ENCODE measurements at regions not wholly inside any gene's neighbourhood (a gene's known extent, or its start where the extent isn't known, plus 50 kb on each side); places are given as distances from the start of the nearest gene placed in this dataset.

DNA sequence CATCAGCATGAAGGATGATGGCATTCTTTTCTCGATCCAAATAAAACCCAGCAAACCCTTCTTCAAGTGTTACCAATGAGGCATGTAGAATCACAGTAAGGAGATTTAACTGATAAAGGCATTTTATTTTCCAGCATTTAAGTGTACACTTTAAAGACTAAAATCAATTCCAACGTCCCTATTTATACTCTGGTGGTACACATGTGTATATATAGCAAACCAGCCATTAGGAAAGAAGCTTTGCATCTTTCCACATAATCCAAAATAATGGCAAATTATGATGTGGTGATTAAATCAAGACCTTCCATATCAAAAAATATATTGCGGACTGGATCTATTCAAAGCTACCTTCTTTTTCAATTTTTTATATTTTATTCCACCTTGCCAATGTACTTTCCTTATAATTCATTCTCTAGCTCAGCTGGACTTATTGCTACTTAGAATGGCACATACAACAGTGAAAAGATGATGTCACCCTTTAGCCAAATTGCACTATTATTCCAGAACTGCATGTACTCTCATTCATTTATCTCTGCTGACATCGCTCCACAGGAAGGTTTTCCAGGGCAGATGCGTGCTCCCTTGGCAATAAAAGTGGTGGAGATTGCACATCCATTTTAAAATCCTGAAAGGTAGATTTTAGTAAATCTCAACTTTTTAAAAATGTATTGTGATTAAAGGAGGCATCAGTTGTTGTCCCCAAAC is 63.3 kb upstream of the SLC30A5 start:
- DNase-seq (ENCODE audit: low spot score) = no peak

DNA sequence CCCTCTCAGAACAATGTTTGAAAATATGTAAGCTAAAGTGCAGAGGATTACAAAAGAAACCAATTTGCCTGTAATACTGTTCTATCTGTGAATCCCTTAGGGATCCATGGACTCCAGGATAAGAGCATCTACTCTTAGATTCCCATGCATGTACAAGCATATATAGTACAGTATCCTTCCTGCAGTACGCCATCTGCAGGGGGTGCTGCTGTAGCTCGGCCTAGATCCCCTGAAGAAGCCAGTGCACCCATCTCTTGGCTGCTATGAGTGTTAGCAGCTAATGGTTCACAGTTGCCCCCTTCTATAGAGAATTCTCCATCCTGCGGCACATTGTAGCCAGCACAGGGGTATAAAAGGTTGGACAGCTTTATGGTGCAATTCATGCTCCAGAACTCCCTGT is 61.8 kb upstream of the SLC30A5 start:
- no peak for DNase-seq (ENCODE audit: low spot score)

DNA sequence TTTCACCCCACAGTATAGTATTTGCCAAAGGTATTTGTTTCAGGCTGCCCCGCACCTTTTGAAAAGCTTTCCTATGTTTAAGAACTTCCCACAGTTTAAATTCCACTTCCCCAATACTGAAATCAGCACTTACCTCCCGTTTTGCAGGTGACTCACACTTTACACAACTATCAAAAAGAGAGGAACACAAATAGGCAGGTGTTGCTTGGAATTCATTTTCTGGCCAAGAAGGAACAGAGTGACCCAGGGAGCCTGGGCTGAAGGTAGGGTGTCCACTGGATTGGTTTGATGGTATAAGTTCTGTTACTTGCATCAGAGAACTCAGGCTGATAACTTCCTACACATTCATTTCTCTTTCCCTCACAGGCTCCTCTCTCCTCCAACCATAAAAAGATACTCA is 60.1 kb upstream of the SLC30A5 start:
- no peak for DNase-seq (ENCODE audit: low spot score)

DNA sequence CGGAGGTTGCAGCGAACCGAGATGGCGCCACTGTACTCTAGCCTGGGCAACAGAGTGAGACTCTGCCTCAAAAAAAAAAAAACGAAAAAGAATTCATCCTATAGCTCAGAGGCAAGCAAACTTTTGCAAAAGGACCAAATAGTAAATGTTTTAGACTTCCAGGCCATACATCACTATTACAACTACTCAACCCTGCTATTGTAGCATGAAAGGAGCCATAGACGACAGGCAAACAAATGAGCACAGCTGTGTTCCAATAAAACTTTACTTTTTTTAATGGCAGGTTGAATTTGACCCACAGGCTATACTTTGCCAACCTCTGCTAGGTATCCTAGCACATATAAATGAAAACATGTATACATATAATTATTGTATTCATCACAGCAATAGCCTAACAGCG is 58.9 kb upstream of the SLC30A5 start:
- no peak for DNase-seq (ENCODE audit: low spot score)

DNA sequence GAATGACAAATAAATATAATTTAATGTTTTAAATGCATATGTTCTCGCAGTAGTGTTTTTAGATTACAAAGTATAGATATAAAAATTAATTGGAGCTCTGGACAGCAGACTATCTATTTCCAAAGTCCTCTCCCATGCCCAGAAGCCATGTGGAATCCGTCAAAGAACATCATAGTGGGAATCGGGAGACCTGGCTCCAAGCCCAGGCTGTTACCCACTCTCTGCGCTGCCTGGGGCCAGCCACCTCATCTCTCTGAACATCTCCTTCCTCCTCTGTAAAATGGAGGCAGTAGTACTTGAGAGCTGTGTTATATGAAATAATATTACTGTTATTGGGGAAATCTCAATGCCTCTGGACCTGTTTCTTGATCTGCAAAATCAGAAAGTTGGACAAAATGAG is 58.1 kb upstream of the SLC30A5 start:
- no peak for DNase-seq (ENCODE audit: low spot score)

DNA sequence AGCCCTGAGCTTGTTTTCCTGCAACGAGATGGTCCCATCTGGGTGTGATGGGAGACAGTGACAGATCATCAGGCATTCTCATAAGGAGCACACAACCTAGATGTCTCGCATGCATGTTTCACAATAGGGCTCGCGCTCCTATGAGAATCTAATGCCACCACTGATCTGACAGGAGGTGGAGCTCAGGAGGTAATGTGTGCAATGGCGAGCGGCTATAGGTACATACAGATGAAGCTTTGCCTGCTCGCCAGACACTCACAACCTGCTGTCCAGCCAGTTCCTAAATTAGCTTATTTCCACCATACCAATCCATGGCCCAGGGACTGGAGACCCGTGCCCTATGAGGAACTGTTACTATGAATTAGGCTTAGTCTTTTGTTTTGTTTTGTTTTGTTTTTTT is 55.3 kb upstream of the SLC30A5 start:
- DNase-seq (ENCODE audit: low spot score) = no peak

DNA sequence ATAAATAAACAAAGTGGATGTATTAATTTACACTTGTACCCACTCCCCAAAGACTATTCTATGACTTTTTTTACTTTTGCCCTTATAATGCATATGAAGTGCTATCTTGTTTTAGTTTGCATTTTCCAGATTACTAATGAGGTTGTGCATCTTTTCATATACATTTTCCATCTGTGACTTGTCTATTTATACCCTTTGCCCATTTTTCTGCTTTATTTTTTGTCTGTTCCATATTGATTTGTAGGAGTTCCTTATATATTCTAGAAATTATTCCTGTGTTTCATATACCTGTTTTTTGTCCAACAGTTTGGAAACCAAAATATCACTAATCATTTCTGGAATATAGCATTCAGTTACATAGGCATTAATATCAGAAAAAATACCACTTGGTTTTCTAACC is 54.0 kb upstream of the SLC30A5 start:
- no peak for DNase-seq (ENCODE audit: low spot score)

DNA sequence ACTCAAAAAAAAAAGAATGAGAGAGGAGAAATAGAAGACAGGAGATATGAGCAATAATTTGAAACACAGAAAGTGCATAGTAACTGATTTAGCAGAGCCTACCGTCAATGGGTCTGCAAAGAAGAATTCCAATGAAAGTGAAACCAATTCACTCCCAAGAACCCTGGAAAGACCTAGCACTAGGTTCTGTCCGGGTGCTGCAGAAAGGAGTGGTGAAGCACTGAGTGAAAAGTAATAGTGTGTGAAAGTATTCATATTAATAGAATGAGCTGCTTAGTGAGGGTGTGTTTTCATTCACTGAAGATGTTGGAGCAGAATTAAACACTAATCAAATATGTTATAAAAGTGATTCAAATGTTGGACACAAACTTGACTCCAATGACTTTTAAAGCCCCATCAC is 51.3 kb upstream of the SLC30A5 start:
- DNase-seq (ENCODE audit: low spot score) = no peak

DNA sequence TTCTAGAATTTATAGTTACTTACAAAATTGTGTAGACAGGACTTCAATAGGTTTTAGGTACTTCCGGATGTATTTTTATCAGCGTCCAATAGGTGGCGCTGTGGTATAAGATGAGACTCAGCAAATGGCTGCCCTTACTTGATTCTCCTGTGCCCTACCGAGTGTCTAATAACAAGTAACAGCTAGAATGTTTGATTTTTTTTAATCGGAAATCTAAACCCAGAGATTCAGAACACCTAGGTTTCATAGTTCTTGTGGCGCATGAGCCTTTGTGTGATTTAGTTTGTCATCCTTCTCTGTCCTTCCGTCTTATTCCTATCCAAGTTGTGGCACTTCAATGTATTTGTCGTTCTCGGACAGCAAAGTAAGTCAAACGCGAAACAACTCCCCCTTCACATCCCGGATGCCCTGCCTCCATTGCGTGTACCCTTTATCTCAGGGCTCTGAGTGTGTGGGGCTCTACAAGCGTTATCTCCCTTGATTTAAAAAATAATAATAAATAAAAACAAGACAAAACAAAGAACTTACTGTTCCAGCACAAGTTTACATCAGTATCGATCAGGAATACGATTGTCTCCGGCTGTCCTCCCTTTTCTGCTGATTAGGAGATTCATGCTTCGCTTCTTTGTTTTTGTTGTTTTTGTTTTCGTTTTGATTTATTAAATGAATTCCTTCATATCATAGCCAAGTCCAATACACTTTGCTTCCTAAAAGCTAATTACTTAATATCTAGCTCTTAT is 50.7 kb upstream of the SLC30A5 start:
- peak; percentile 80 for DNase-seq (ENCODE audit: low spot score)

DNA sequence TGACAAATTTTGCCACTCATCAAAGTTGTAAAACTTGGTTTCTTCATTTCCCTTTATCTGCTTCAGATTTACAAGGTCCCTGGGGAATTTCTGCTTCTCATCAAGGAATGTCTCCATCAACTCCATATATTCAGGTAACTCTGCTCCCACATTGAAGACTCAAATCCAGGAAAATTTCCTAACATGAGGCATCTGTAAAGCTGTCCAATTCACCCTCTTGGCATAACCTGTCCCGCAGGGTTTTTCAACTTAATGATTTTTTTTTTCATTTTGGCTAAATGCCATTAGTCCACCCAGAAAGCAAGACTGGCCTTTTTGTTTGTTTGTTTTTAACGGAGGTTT is 50.2 kb upstream of the SLC30A5 start:
- no peak for DNase-seq (ENCODE audit: low spot score)

Measured in ecto neural progenitor cell (in vitro differentiated cells).